MM.1S (cell line): ENCODE measurements at regions not wholly inside any gene's neighbourhood (a gene's known extent, or its start where the extent isn't known, plus 50 kb on each side); places are given as distances from the start of the nearest gene placed in this dataset.

ENCODE experiments used
- DNase-seq: peaks from one replicate; pipeline ENCODE4 v3.0.0-alpha.2; 2015
- H2AFZ ChIP-seq: fragments of 300-600 bp; sonication (generic); 2 replicates; pipeline ENCODE4 v1.6.0; 2016; ENCODE audit warnings: antibody characterized with exemption, low read length
- H3F3A ChIP-seq: fragments of 300-600 bp; sonication (generic); 2 replicates; pipeline ENCODE4 v1.6.1; 2016; ENCODE audit warnings: mild to moderate bottlenecking, antibody characterized with exemption, low read length, moderate library complexity, mixed read lengths; ENCODE audit not compliant: insufficient read depth
- H3K27ac ChIP-seq: fragments of 300-600 bp; sonication (generic); 2 replicates; pipeline ENCODE4 v1.5.1; 2016; ENCODE audit warnings: mild to moderate bottlenecking, low read length
- H3K27me3 ChIP-seq: fragments of 300-600 bp; sonication (generic); replicated peaks from 2 replicates; pipeline ENCODE4 v1.6.0; 2016; ENCODE audit warnings: low read length; ENCODE audit not compliant: insufficient read depth
- H3K36me3 ChIP-seq: fragments of 300-600 bp; sonication (generic); replicated peaks from 2 replicates; pipeline ENCODE4 v1.6.1; 2016; ENCODE audit warnings: mild to moderate bottlenecking, low read length, mixed read lengths; ENCODE audit not compliant: insufficient read depth
- H3K4me1 ChIP-seq: fragments of 300-600 bp; sonication (generic); 2 replicates; pipeline ENCODE4 v1.6.1; 2016; ENCODE audit warnings: low read length, mixed read lengths
- H3K4me2 ChIP-seq: fragments of 300-600 bp; sonication (generic); 2 replicates; pipeline ENCODE4 v1.6.0; 2016; ENCODE audit warnings: low read depth, low read length
- H3K4me3 ChIP-seq: fragments of 300-600 bp; sonication (generic); 2 replicates; pipeline ENCODE4 v1.5.1; 2016; ENCODE audit warnings: low read length, mixed read lengths
- H3K79me2 ChIP-seq: fragments of 300-600 bp; sonication (generic); 2 replicates; pipeline ENCODE4 v1.6.1; 2016; ENCODE audit warnings: mixed run types, low read length, mixed read lengths
- H3K9ac ChIP-seq: fragments of 300-600 bp; sonication (generic); 2 replicates; pipeline ENCODE4 v1.6.1; 2016; ENCODE audit warnings: low read length, mixed read lengths
- H3K9me2 ChIP-seq: fragments of 300-600 bp; sonication (generic); replicated peaks from 2 replicates; pipeline ENCODE4 v1.6.1; 2016; ENCODE audit warnings: mild to moderate bottlenecking, low read length, mixed read lengths; ENCODE audit not compliant: insufficient read depth
- H3K9me3 ChIP-seq: fragments of 300-600 bp; sonication (generic); replicated peaks from 2 replicates; pipeline ENCODE4 v1.6.1; 2016; ENCODE audit warnings: mild to moderate bottlenecking, low read length, mixed read lengths; ENCODE audit not compliant: insufficient read depth
- H4K20me1 ChIP-seq: fragments of 300-600 bp; sonication (generic); 2 replicates; pipeline ENCODE4 v1.6.1; 2016; ENCODE audit warnings: mild to moderate bottlenecking, low read length, moderate library complexity, mixed read lengths; ENCODE audit not compliant: insufficient read depth
- CTCF ChIP-seq: fragments of 300-600 bp; sonication (generic); IDR thresholded peaks from 2 replicates; pipeline ENCODE4 v1.5.1; 2016; ENCODE audit warnings: antibody characterized with exemption, low read length, mixed read lengths
- EZH2 ChIP-seq: fragments of 300-600 bp; sonication (generic); optimal IDR thresholded peaks from 2 replicates; pipeline ENCODE3; 2017; ENCODE audit warnings: low read depth, mild to moderate bottlenecking, antibody characterized with exemption, low read length, mixed read lengths
- EZH2phosphoT487 ChIP-seq: fragments of 300-600 bp; sonication (generic); IDR thresholded peaks from 2 replicates; pipeline ENCODE4 v1.6.1; 2018; ENCODE audit warnings: antibody characterized with exemption, low read length

DNA sequence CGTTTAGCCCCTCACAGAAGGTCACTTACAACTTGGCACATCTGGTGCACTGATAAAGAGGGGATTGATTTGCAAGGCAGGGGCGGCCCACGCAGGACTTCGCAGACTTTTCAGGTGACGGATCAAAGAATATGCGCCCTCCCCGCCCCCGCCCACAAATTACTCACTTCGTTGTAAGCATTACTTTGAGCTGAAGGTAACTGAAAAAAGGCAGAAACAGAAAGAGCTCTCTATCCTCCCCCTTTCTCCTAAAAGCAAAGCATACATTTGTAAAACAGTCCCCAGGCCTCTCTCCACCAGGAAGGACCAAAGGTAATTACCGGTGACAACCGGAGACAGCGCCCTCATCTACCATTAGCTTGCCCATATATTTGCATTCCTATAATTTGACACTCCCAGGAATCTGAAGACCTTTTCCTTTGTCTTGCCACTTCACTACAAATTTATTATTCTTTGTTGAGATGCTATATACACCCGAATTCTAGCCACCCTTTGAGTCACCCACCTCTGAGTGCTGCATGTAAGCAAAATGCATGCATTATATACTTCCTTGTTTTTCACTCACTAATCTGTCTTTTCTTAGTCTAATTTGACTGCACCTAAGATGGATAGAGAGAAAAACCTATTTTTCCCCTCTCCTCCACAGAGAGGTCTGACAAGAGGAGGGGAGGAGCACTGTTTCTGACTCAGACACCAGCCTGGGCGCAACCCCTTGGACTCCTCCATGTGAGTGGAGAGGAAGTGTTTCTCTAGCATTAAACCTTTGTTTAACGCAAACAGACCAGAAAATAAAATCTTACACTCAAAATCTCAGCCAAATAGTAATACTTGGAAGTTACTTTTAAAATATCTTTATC lies 74.7 kb upstream of the SPIN1 start:
- Histone ChIP-seq H3K36me3 (no peaks in the 10 kb centered on the region), H3K4me2 (no peak overlapping the region), H3K27me3 (no peaks in the 10 kb centered on the region), H3K27ac (no peak overlapping the region), H3K79me2 (no peaks in the 10 kb centered on the region), H3K9me3 (no peaks in the 10 kb centered on the region), H2AFZ (no peak overlapping the region), H3F3A (no peaks in the 10 kb centered on the region), H3K9me2 (no peaks in the 10 kb centered on the region), H3K9ac (no peak overlapping the region), H3K4me1 (no peaks in the 10 kb centered on the region), H3K4me3 (no peak overlapping the region), H4K20me1 (no peaks in the 10 kb centered on the region)
- no peak for DNase-seq
- TF ChIP-seq CTCF = no peak
- TF ChIP-seq EZH2 = no peak
- no peak for TF ChIP-seq EZH2phosphoT487

DNA sequence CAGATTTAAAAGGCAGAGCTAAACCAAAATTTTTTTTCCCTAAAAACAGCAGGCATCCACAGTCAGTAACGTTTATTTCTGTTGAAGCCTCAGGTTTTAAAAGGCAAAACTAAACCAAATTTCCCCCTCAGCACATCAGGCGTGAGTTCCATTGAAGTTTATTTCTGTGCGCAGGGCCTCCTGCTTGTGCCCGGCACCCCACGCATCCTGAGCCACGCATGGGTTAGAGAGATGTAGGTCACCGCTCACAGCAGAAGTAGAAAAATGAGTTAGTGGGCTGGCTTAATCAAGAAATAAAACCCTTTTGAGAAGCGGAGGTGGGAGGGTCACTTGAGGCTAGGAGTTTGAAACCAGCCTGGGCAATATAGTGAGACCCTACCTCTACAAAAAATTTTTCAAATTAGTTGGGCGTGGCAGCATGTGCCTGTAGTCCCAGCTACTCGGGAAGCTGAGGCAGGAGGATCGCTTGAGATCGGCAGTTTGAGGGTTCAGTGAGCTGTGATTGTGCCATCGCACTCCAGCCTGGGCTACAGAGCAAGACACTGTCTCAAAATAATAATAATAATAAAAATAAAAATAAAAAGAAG lies 75.6 kb upstream of the SPIN1 start:
- H3K4me3 ChIP-seq = no peak overlapping the region
- no peaks in the 10 kb centered on the region for H3K79me2 ChIP-seq
- H3K9me3 ChIP-seq = no peaks in the 10 kb centered on the region
- H3K4me2 ChIP-seq = no peak overlapping the region
- no peaks in the 10 kb centered on the region for H4K20me1 ChIP-seq
- H2AFZ ChIP-seq = no peak overlapping the region
- no peaks in the 10 kb centered on the region for H3K4me1 ChIP-seq
- H3K27me3 ChIP-seq = no peaks in the 10 kb centered on the region
- H3K9ac ChIP-seq = no peak overlapping the region
- H3K9me2 ChIP-seq = no peaks in the 10 kb centered on the region
- no peak for TF ChIP-seq CTCF
- no peak for TF ChIP-seq EZH2
- no peak for TF ChIP-seq EZH2phosphoT487
- DNase-seq = no peak
- no peaks in the 10 kb centered on the region for H3K36me3 ChIP-seq
- H3F3A ChIP-seq = no peaks in the 10 kb centered on the region
- no peak overlapping the region for H3K27ac ChIP-seq

- Histone ChIP-seq H3K4me3 (no peak overlapping the region), H3K9me2 (no peaks in the 10 kb centered on the region), H3F3A (no peaks in the 10 kb centered on the region), H3K9me3 (no peaks in the 10 kb centered on the region), H3K4me1 (no peaks in the 10 kb centered on the region), H3K79me2 (no peaks in the 10 kb centered on the region), H3K9ac (no peak overlapping the region), H4K20me1 (no peaks in the 10 kb centered on the region), H3K36me3 (no peaks in the 10 kb centered on the region), H3K27me3 (no peaks in the 10 kb centered on the region), H3K4me2 (no peak overlapping the region), H3K27ac (no peak overlapping the region), H2AFZ (no peak overlapping the region)
- TF ChIP-seq EZH2phosphoT487 (no peak), CTCF (no peak), EZH2 (no peak)
- DNase-seq = no peak
Observed at GRCh38 chr9:88312045-88312444, 76.2 kb upstream of the SPIN1 start.
